Aorta (tissue), 5 donors: ENCODE measurements at regions not wholly inside any gene's neighbourhood (a gene's known extent, or its start where the extent isn't known, plus 50 kb on each side); places are given as distances from the start of the nearest gene placed in this dataset.
"Not testable (repeated sequence)": the region's sequence is repeated elsewhere in the genome, so short reads cannot be mapped to it uniquely, and the experiment has no call there.

Experiments
- ATAC-seq: fragments of 200-7000 bp; cut with Tn5 transposase; one replicate; pipeline ENCODE4 v1.9.1; 2022; ENCODE audit warnings: moderate library complexity; ENCODE audit not compliant: low FRiP score
- DNase-seq, 2 donors: peaks; one replicate each; pipeline ENCODE4 v3.0.0-alpha.2; 2020
- H3K27ac ChIP-seq, 2 donors: one replicate each; pipeline ENCODE4 v1.5.1; 2013; ENCODE audit warnings: low read length in 2 of 2, mild to moderate bottlenecking in 2 of 2, moderate library complexity in 2 of 2, control low read depth in 1 of 2, inconsistent platforms in 1 of 2, low read depth in 1 of 2
- H3K27me3 ChIP-seq, 2 donors: one replicate each; pipeline ENCODE4 v1.6.1; 2013; ENCODE audit warnings: control low read depth in 1 of 2, low read length in 1 of 2, mild to moderate bottlenecking in 1 of 2, moderate library complexity in 1 of 2; ENCODE audit not compliant: insufficient read depth in 2 of 2, control insufficient read depth in 1 of 2
- H3K36me3 ChIP-seq, 2 donors: one replicate each; pipeline ENCODE4 v1.6.1; 2013; ENCODE audit warnings: control low read depth in 1 of 2, low read length in 1 of 2, mild to moderate bottlenecking in 1 of 2; ENCODE audit not compliant: insufficient read depth in 2 of 2, control insufficient read depth in 1 of 2
- H3K4me1 ChIP-seq, 2 donors: one replicate each; pipeline ENCODE4 v1.6.1; 2013; ENCODE audit warnings: low read length in 2 of 2, control low read depth in 1 of 2, mild to moderate bottlenecking in 1 of 2, moderate library complexity in 1 of 2; ENCODE audit not compliant: insufficient read depth in 2 of 2, control insufficient read depth in 1 of 2
- H3K4me3 ChIP-seq, 2 donors: one replicate each; pipeline ENCODE4 v1.5.1; 2013; ENCODE audit warnings: low read length in 2 of 2, control low read depth in 1 of 2, mild to moderate bottlenecking in 1 of 2
- H3K9me3 ChIP-seq: one replicate; pipeline ENCODE4 v1.6.1; 2013; ENCODE audit warnings: mild to moderate bottlenecking, low read length; ENCODE audit not compliant: control insufficient read depth
- WGBS, 2 donors: extraction: QIAGEN DNeasy Blood & Tissue Kit; methylation state at CpG; one replicate each; pipeline ENCODE4 v1.1.7; 2013; 5-methylcytosine and 5-hydroxymethylcytosine counted together
- intact Hi-C, 2 donors: fragments of 100-400 bp; cut with DNase I; formaldehyde crosslinking; loops; one replicate each; pipeline versions ENCODE4 v1.14.2 to v1.15.0; 2022
- donor health status: healthy with polysubstance abuse.
- donor health status: Bipolar disorder and iron deficiency.
- donor health status: DM: no; HTN: no; CAD: no.
- donor health status: DM: no; HTN: no; CAD: no.
- donor health status: DM: yes; HTN: yes; CAD: no.

- ATAC-seq, H3K9me3 ChIP-seq, H3K27me3 ChIP-seq, intact Hi-C loops, H3K27ac ChIP-seq, DNase-seq, H3K36me3 ChIP-seq, H3K4me1 ChIP-seq, H3K4me3 ChIP-seq: not testable (repeated sequence)
- 60 to 65% methylated on average over 4 of the region's 4 CpGs for WGBS, 2 donors
Observed at GRCh38 chr2:13699939-13700338, 932.6 kb upstream of the LRATD1 start.

- WGBS, 2 donors = 74 to 84% methylated on average over 2 of the region's 2 CpGs
- Histone ChIP-seq H3K36me3 (no peaks in the 10 kb centered on the region), H3K27ac (no peak overlapping the region), H3K27me3 (no peaks in the 10 kb centered on the region), H3K9me3 (no peaks in the 10 kb centered on the region), H3K4me1 (no peaks in the 10 kb centered on the region), H3K4me3 (no peak overlapping the region)
- DNase-seq (no peak), ATAC-seq (no peak)
- intact Hi-C loops = no loop called here
Observed at GRCh38 chr2:13711154-13711553, 921.4 kb upstream of the LRATD1 start.

GRCh38 chr2:13714466-13714865, 918.1 kb upstream of the LRATD1 start:
- Histone ChIP-seq H3K27ac (no peak overlapping the region), H3K4me3 (no peak overlapping the region), H3K36me3 (no peaks in the 10 kb centered on the region), H3K9me3 (no peaks in the 10 kb centered on the region), H3K4me1 (no peaks in the 10 kb centered on the region), H3K27me3 (no peaks in the 10 kb centered on the region)
- no peak for ATAC-seq
- WGBS, 2 donors = 86 to 89% methylated on average over 3 of the region's 3 CpGs
- DNase-seq = no peak
- intact Hi-C loops = no loop called here

GRCh38 chr2:13725945-13726344, 906.6 kb upstream of the LRATD1 start:
- Histone ChIP-seq H3K27me3 (no peaks in the 10 kb centered on the region), H3K4me1 (no peaks in the 10 kb centered on the region), H3K9me3 (no peaks in the 10 kb centered on the region), H3K4me3 (no peak overlapping the region), H3K36me3 (no peaks in the 10 kb centered on the region), H3K27ac (no peak overlapping the region)
- no peak for ATAC-seq
- WGBS, 2 donors = 56 to 63% methylated on average over 1 of the region's 1 CpG
- intact Hi-C loops = no loop called here
- DNase-seq = no peak

- no peak for DNase-seq
- no peak overlapping the region for H3K4me3 ChIP-seq
- peaks cover 0 to 2% of the 10 kb centered on the region in 2 donors for H3K27me3 ChIP-seq
- 24 to 31% methylated on average over 3 of the region's 3 CpGs for WGBS, 2 donors
- no peak overlapping the region for H3K27ac ChIP-seq
- peaks cover 4% of the 10 kb centered on the region for H3K9me3 ChIP-seq
- no peaks in the 10 kb centered on the region for H3K36me3 ChIP-seq
- intact Hi-C loops = no loop called here
- no peaks in the 10 kb centered on the region for H3K4me1 ChIP-seq
- no peak for ATAC-seq
Observed at GRCh38 chr2:13745330-13745729, 887.2 kb upstream of the LRATD1 start.

GRCh38 chr2:13751955-13752354, 880.6 kb upstream of the LRATD1 start:
- intact Hi-C loops = no loop called here
- DNase-seq (no peak), ATAC-seq (no peak)
- Histone ChIP-seq H3K27ac (no peak overlapping the region), H3K4me3 (no peak overlapping the region), H3K27me3 (no peaks in the 10 kb centered on the region), H3K4me1 (no peaks in the 10 kb centered on the region), H3K9me3 (no peaks in the 10 kb centered on the region), H3K36me3 (no peaks in the 10 kb centered on the region)
- 70 to 78% methylated on average over 1 of the region's 1 CpG for WGBS, 2 donors

GRCh38 chr2:13758412-13758811, 874.1 kb upstream of the LRATD1 start:
- Histone ChIP-seq H3K27ac (no peak overlapping the region), H3K9me3 (no peaks in the 10 kb centered on the region), H3K4me1 (no peaks in the 10 kb centered on the region), H3K4me3 (no peak overlapping the region), H3K36me3 (no peaks in the 10 kb centered on the region), H3K27me3 (no peaks in the 10 kb centered on the region)
- DNase-seq (no peak), ATAC-seq (no peak)
- WGBS, 2 donors = 8 to 14% methylated on average over 1 of the region's 1 CpG
- intact Hi-C loops = no loop called here

GRCh38 chr2:13768274-13768673, 864.2 kb upstream of the LRATD1 start:
- no peak for ATAC-seq
- intact Hi-C loops = no loop called here
- Histone ChIP-seq H3K27ac (no peak overlapping the region), H3K4me3 (no peak overlapping the region), H3K9me3 (no peaks in the 10 kb centered on the region), H3K27me3 (no peaks in the 10 kb centered on the region), H3K4me1 (no peaks in the 10 kb centered on the region), H3K36me3 (no peaks in the 10 kb centered on the region)
- no peak for DNase-seq
- WGBS, 2 donors = 47 to 50% methylated on average over 2 of the region's 2 CpGs

GRCh38 chr2:13770279-13770678, 862.2 kb upstream of the LRATD1 start:
- H3K36me3 ChIP-seq = no peaks in the 10 kb centered on the region
- no peak overlapping the region for H3K4me3 ChIP-seq
- DNase-seq (no peak), ATAC-seq (no peak)
- no peaks in the 10 kb centered on the region for H3K9me3 ChIP-seq
- no peaks in the 10 kb centered on the region for H3K4me1 ChIP-seq
- intact Hi-C loops = no loop called here
- no peak overlapping the region for H3K27ac ChIP-seq
- WGBS, 2 donors = 50 to 64% methylated on average over 2 of the region's 2 CpGs
- H3K27me3 ChIP-seq = no peaks in the 10 kb centered on the region
